Ascending aorta (tissue), 2 donors: ENCODE measurements at regions not wholly inside any gene's neighbourhood (a gene's known extent, or its start where the extent isn't known, plus 50 kb on each side); places are given as distances from the start of the nearest gene placed in this dataset.

Source experiments
- DNase-seq, 2 donors: peaks; one replicate each; pipeline ENCODE4 v3.0.0-alpha.2; 2019; ENCODE audit warnings: low spot score in 2 of 2
- H3K27ac ChIP-seq, 2 donors: fragments of 200-600 bp; sonication (generic); one replicate each; pipeline ENCODE4 v1.5.1; 2016 to 2017; ENCODE audit warnings: mild to moderate bottlenecking in 1 of 2
- H3K27me3 ChIP-seq: fragments of 200-600 bp; sonication (generic); one replicate; pipeline ENCODE4 v1.5.1; 2017
- H3K36me3 ChIP-seq, 2 donors: fragments of 200-600 bp; sonication (generic); one replicate each; pipeline ENCODE4 v1.5.1; 2016
- H3K4me1 ChIP-seq, 2 donors: fragments of 200-600 bp; sonication (generic); one replicate each; pipeline ENCODE4 v1.5.1; 2016 to 2017; ENCODE audit warnings: mild to moderate bottlenecking in 1 of 2
- H3K4me3 ChIP-seq, 2 donors: fragments of 200-600 bp; sonication (generic); one replicate each; pipeline ENCODE4 v1.5.1; 2016 to 2017; ENCODE audit warnings: mild to moderate bottlenecking in 1 of 2
- H3K9me3 ChIP-seq, 2 donors: fragments of 200-600 bp; sonication (generic); one replicate each; pipeline ENCODE4 v1.5.1; 2016
- CTCF ChIP-seq, 3 experiments: fragments of 200-600 bp in 2 of 3; fragments of 450-650 bp in 1 of 3; sonication (generic) in 2 of 3; IDR thresholded peaks; one replicate each; pipeline ENCODE4 v1.5.1; 2016 to 2019; ENCODE audit warnings: antibody characterized with exemption in 3 of 3, mild to moderate bottlenecking in 1 of 3, moderate library complexity in 1 of 3
- intact Hi-C: fragments of 100-400 bp; cut with DNase I; formaldehyde crosslinking; loops from one replicate; pipeline ENCODE4 v1.15.1; 2023

GRCh38 chr9:75390951-75391350 lies 302.6 kb downstream of the OSTF1 start:
- H3K4me3 ChIP-seq = no peak overlapping the region
- DNase-seq = no peak
- intact Hi-C loops = no loop called here
- H3K27ac ChIP-seq = no peak overlapping the region
- TF ChIP-seq CTCF (IDR thresholded peaks at IDR 0.05) = no peak
- H3K36me3 ChIP-seq = no peaks in the 10 kb centered on the region
- H3K27me3 ChIP-seq = no peaks in the 10 kb centered on the region
- H3K9me3 ChIP-seq = peaks cover 0 to 10% of the 10 kb centered on the region in 2 donors
- peaks cover 0 to 4% of the 10 kb centered on the region in 2 donors for H3K4me1 ChIP-seq

GRCh38 chr9:75391497-75391896 lies 303.2 kb downstream of the OSTF1 start:
- Histone ChIP-seq H3K27me3 (no peaks in the 10 kb centered on the region), H3K4me3 (no peak overlapping the region), H3K4me1 (peaks cover 0 to 4% of the 10 kb centered on the region in 2 donors), H3K36me3 (no peaks in the 10 kb centered on the region), H3K9me3 (peaks cover 0 to 5% of the 10 kb centered on the region in 2 donors), H3K27ac (no peak overlapping the region)
- no peak for DNase-seq
- intact Hi-C loops = no loop called here
- no peak for TF ChIP-seq CTCF (IDR thresholded peaks at IDR 0.05)

GRCh38 chr9:75395336-75395735 lies 307.0 kb downstream of the OSTF1 start:
- Histone ChIP-seq H3K27me3 (no peaks in the 10 kb centered on the region), H3K27ac (no peak overlapping the region), H3K9me3 (no peaks in the 10 kb centered on the region), H3K4me3 (no peak overlapping the region), H3K4me1 (no peaks in the 10 kb centered on the region), H3K36me3 (no peaks in the 10 kb centered on the region)
- TF ChIP-seq CTCF (IDR thresholded peaks at IDR 0.05) = no peak
- intact Hi-C loops = no loop called here
- no peak for DNase-seq

GRCh38 chr9:75397836-75398235 lies 309.5 kb downstream of the OSTF1 start:
- no peaks in the 10 kb centered on the region for H3K4me1 ChIP-seq
- intact Hi-C loops = no loop called here
- no peak overlapping the region for H3K4me3 ChIP-seq
- no peaks in the 10 kb centered on the region for H3K9me3 ChIP-seq
- no peaks in the 10 kb centered on the region for H3K27me3 ChIP-seq
- H3K27ac ChIP-seq = no peak overlapping the region
- no peaks in the 10 kb centered on the region for H3K36me3 ChIP-seq
- no peak for TF ChIP-seq CTCF (IDR thresholded peaks at IDR 0.05)
- no peak for DNase-seq

- DNase-seq = no peak
- no peaks in the 10 kb centered on the region for H3K4me1 ChIP-seq
- TF ChIP-seq CTCF (IDR thresholded peaks at IDR 0.05) = no peak
- H3K27ac ChIP-seq = no peak overlapping the region
- no peak overlapping the region for H3K4me3 ChIP-seq
- intact Hi-C loops = no loop called here
- H3K27me3 ChIP-seq = no peaks in the 10 kb centered on the region
- H3K9me3 ChIP-seq = no peaks in the 10 kb centered on the region
- no peaks in the 10 kb centered on the region for H3K36me3 ChIP-seq
Observed at GRCh38 chr9:75408391-75408790, 320.1 kb downstream of the OSTF1 start.

- no peak for DNase-seq
- no peak for TF ChIP-seq CTCF (IDR thresholded peaks at IDR 0.05)
- no peaks in the 10 kb centered on the region for H3K36me3 ChIP-seq
- intact Hi-C loops = no loop called here
- no peak overlapping the region for H3K4me3 ChIP-seq
- no peaks in the 10 kb centered on the region for H3K27me3 ChIP-seq
- H3K27ac ChIP-seq = no peak overlapping the region
- peaks cover 0 to 5% of the 10 kb centered on the region in 2 donors for H3K4me1 ChIP-seq
- no peaks in the 10 kb centered on the region for H3K9me3 ChIP-seq
Observed at GRCh38 chr9:75410405-75410804, 322.1 kb downstream of the OSTF1 start.
